Prostate gland (tissue), 2 donors: ENCODE measurements at regions not wholly inside any gene's neighbourhood (a gene's known extent, or its start where the extent isn't known, plus 50 kb on each side); places are given as distances from the start of the nearest gene placed in this dataset.

ENCODE experiments used
- CTCF ChIP-seq, 4 experiments: fragments of 200-600 bp in 2 of 4; fragments of 450-650 bp in 2 of 4; sonication (generic) in 2 of 4; IDR thresholded peaks; 1 replicate in 3 of 4; 2 replicates in 1 of 4; pipeline ENCODE4 v1.5.1; 2016 to 2019; ENCODE audit warnings: antibody characterized with exemption in 4 of 4, mild to moderate bottlenecking in 2 of 4, moderate library complexity in 2 of 4
- POLR2A ChIP-seq: fragments of 450-650 bp; IDR thresholded peaks from one replicate; pipeline ENCODE4 v1.6.1; 2016; ENCODE audit warnings: antibody characterized with exemption, mild to moderate bottlenecking
- POLR2AphosphoS5 ChIP-seq: sonication (generic); formaldehyde crosslinking; IDR thresholded peaks from one replicate; pipeline ENCODE4 v1.6.1; 2017; ENCODE audit warnings: antibody characterized with exemption

GRCh38 chr11:91650802-91651201 lies 573.8 kb upstream of the FAT3 start:
- TF ChIP-seq POLR2A (no peak), CTCF (IDR thresholded peaks at IDR 0.05) (no peak), POLR2AphosphoS5 (no peak)
